ENCODE measurements at regions not wholly inside any gene's neighbourhood (a gene's known extent, or its start where the extent isn't known, plus 50 kb on each side); places are given as distances from the start of the nearest gene placed in this dataset.

DNA sequence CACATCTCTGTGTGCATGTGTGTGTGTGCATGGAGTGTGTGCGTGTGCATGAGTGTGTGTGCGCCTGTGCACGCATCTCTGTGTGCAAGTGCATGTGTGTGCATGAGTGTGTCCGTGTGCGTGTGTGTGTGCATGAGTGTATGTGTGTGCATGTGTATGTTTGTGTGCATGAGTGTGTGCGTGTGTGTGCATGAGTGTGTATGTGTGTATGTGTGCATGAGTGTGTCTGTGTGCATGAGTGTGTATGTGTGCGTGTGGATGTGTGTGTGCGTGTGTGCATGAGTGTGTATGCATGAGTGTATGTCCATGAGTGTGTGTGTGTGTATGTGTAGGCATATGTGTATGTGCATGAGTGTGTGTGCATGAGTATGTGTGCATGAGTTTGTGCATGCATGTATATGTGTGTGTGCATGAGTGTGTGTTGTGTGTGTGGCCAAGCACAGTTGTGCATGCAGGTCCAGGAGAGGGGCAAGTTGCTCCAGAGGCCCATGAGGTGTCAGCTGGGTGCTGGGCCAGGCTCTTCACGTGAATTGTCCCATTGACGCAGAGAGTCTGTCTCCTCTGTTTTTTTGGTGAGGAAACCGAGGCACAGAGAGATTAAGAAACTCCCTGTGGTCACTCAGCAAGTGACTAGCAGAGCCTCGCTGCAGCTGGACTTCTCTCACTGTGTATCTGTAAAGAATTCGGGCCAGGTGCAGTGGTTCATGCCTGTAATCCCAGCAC lies 75.5 kb downstream of the ASB1 start:
- TF ChIP-seq CTCF (IDR thresholded peaks at IDR 0.05; ENCODE audit: insufficient read depth, low read length, missing control alignments), result no peak
- H3K4me3 ChIP-seq (ENCODE audit: low read depth, low read length), result no peak overlapping the region
- ChIA-PET POLR2A (no interaction called here), CTCF (interaction anchor here (4.4 kb wide), 1 partner anchor 12 kb away, joined by 40 read pairs; no protein-coding TSS in a partner anchor)
- DNase-seq (ENCODE audit: low read depth, low spot score), result no peak

GRCh38 chr2:238502956-238503791 lies 76.4 kb downstream of the ASB1 start:
- POLR2A ChIA-PET, result no interaction called here
- CTCF ChIA-PET, result interaction anchor here (0.9 to 4.4 kb wide), 3 partner anchors 10 to 12 kb away, joined by 3 to 40 read pairs (median 3); no protein-coding TSS in a partner anchor
- no peak for TF ChIP-seq CTCF (IDR thresholded peaks at IDR 0.05; ENCODE audit: insufficient read depth, low read length, missing control alignments)
- no peak for DNase-seq (ENCODE audit: low read depth, low spot score)
- no peak overlapping the region for H3K4me3 ChIP-seq (ENCODE audit: low read depth, low read length)

- ChIA-PET POLR2A (no interaction called here), CTCF (interaction anchor here (0.9 to 4.4 kb wide), 2 partner anchors 10 to 11 kb away, joined by 3 to 40 read pairs; no protein-coding TSS in a partner anchor)
- H3K4me3 ChIP-seq (ENCODE audit: low read depth, low read length), result no peak overlapping the region
- TF ChIP-seq CTCF (IDR thresholded peaks at IDR 0.05; ENCODE audit: insufficient read depth, low read length, missing control alignments), result no peak
- DNase-seq (ENCODE audit: low read depth, low spot score), result no peak
These were observed 77.6 kb downstream of the ASB1 start for GRCh38 chr2:238504181-238504931.

DNA sequence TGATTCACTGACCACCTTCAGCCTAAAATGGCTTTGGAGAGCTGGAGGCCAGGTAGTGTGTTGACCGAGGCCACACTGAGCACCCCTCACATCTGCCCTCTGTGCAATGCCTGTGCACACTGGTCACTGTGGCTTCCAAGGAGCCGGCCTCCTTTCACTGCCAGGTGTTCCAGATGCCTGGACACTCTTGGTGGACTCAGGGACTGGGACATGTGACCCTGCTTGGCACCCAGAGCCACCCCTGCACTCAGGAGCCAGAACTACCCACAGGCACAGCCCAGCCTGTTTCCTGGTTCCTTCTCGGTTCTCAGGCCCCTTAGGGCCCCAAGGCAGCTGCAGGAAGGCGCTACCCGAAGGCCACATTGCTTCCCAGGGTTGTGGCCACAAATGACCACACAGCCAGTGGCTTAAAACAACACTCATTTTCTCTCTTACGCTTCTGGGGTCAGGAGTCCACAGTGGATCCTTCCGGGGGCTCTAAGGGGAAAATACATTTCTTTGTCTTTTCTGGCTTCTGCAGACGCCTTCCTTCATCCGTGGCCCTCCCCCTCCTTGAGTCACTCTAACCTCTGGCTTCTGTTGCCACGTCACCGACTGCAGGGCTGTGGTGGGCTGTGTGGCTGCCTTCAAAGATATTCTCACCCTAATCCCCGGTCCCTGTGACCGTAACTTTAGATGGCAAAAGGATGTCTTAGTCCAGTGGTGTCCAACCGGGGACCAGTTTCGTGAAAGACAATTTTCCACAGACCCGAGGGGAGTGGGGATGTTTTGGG lies 78.6 kb downstream of the ASB1 start:
- ChIA-PET CTCF (interaction anchor here (4.4 kb wide), 1 partner anchor 9 kb away, joined by 40 read pairs; no protein-coding TSS in a partner anchor), POLR2A (no interaction called here)
- TF ChIP-seq CTCF (IDR thresholded peaks at IDR 0.05; ENCODE audit: insufficient read depth, low read length, missing control alignments), result no peak
- DNase-seq (ENCODE audit: low read depth, low spot score), result no peak
- H3K4me3 ChIP-seq (ENCODE audit: low read depth, low read length), result no peak overlapping the region

DNA sequence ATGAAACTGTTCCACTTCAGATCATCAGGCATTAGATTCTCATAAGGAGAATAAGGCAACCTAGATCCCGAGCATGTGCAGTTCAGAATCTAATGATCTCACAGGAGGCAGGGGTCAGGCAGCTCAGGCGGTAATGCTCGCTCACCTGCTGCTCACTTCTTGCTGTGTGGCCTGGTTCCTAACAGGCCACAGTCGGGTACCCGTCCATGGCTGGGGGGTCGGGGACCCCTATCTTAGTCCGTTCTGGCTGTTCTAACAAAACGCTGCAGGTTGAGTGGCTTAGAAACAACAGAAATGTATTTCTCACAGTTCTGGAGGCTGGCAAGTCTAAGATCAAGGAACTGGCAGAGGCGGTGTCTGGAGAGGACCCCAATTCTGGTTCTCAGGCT lies 79.2 kb downstream of the ASB1 start:
- no peak for DNase-seq (ENCODE audit: low read depth, low spot score)
- no peak for TF ChIP-seq CTCF (IDR thresholded peaks at IDR 0.05; ENCODE audit: insufficient read depth, low read length, missing control alignments)
- no peak overlapping the region for H3K4me3 ChIP-seq (ENCODE audit: low read depth, low read length)
- ChIA-PET CTCF (no interaction called here), POLR2A (no interaction called here)
